Suprapubic skin (tissue), 4 donors: ENCODE measurements at regions not wholly inside any gene's neighbourhood (a gene's known extent, or its start where the extent isn't known, plus 50 kb on each side); places are given as distances from the start of the nearest gene placed in this dataset.

Experiments
- CTCF ChIP-seq, 2 donors: fragments of 200-600 bp in 1 of 2; fragments of 450-650 bp in 1 of 2; sonication (generic) in 1 of 2; IDR thresholded peaks; one replicate each; pipeline ENCODE4 v1.5.1; 2016 to 2019; ENCODE audit warnings: antibody characterized with exemption in 2 of 2, mild to moderate bottlenecking in 1 of 2, moderate library complexity in 1 of 2
- POLR2A ChIP-seq, 2 donors: fragments of 450-650 bp; IDR thresholded peaks; one replicate each; pipeline ENCODE4 v1.6.1; 2017; ENCODE audit warnings: antibody characterized with exemption in 2 of 2, mild to moderate bottlenecking in 2 of 2, moderate library complexity in 2 of 2
- POLR2AphosphoS5 ChIP-seq, 3 donors: sonication (generic); formaldehyde crosslinking; IDR thresholded peaks; one replicate each; pipeline ENCODE4 v1.6.1; 2017; ENCODE audit warnings: antibody characterized with exemption in 3 of 3

GRCh38 chr5:127183332-127183731, 107.3 kb upstream of the MEGF10 start:
- no peak for TF ChIP-seq CTCF (IDR thresholded peaks at IDR 0.05)
- no peak for TF ChIP-seq POLR2A (IDR thresholded peaks at IDR 0.05)
- no peak for TF ChIP-seq POLR2AphosphoS5 (IDR thresholded peaks at IDR 0.05)
